GM18517 (cell line): ENCODE measurements at regions not wholly inside any gene's neighbourhood (a gene's known extent, or its start where the extent isn't known, plus 50 kb on each side); places are given as distances from the start of the nearest gene placed in this dataset.
A peak's percentile ranks its signal among the peaks of the same experiment; 100 is the strongest.
"Not testable (repeated sequence)": the region's sequence is repeated elsewhere in the genome, so short reads cannot be mapped to it uniquely, and the experiment has no call there.

Source experiments
- ATAC-seq: cut with Tn5 transposase; IDR thresholded peaks from one replicate; pipeline ENCODE4 v1.9.1; 2021; ENCODE audit warnings: mild to moderate bottlenecking, moderate library complexity; ENCODE audit not compliant: unreplicated experiment

GRCh38 chrX:15127010-15127409, 142.9 kb downstream of the ASB9 start:
- no peak for ATAC-seq

- no peak for ATAC-seq
Observed at GRCh38 chrX:15116900-15117299, 153.0 kb downstream of the ASB9 start.

- ATAC-seq = no peak
Observed at GRCh38 chrX:15114743-15115566, 154.9 kb downstream of the ASB9 start.

- no peak for ATAC-seq
Observed at GRCh38 chrX:15107367-15107988, 162.4 kb downstream of the ASB9 start.

GRCh38 chrX:15098505-15098904, 171.4 kb downstream of the ASB9 start:
- no peak for ATAC-seq

GRCh38 chrX:15087747-15088146, 182.1 kb downstream of the ASB9 start:
- ATAC-seq = no peak

GRCh38 chrX:15073313-15073712, 196.6 kb downstream of the ASB9 start:
- no peak for ATAC-seq

DNA sequence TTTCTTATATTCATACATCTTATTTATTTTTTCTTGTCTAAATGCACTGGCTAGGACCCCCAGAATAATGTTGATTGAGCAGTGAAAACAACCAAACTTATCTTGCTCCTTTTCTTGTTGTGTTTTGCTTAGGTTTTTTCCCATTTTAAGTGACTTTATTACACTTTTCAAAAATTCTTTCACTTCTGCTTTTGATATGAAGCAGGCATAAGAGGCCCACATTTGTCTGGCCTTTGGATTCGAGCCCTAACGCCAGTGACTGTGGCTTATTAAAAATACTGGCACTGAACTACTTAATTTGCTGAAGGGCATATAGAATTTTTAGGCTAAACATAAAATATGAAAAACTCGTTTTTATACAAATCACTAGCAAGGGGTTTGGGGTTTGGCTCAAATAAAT, 197.0 kb downstream of the ASB9 start:
- ATAC-seq = no peak

GRCh38 chrX:15072259-15072658, 197.6 kb downstream of the ASB9 start:
- no peak for ATAC-seq

DNA sequence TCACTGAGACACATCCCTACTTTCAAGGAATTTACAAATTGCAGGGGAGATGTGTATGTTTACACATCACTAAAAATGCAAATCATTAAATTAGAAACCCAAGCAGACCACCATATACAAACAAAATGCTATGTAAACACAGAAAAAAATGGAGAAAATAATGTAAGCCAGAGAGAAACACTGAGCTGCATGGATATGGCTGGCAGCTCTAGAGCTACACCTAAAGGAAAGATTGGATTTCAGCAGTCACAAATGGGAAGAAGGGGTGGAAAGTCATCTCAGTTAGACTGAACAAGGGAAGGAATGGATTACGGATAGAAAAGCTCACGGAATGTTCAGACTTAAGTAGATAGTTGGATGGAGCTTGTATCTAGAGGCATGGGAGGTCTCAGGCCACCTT, 186.3 kb downstream of the MOSPD2 start:
- no peak for ATAC-seq

DNA sequence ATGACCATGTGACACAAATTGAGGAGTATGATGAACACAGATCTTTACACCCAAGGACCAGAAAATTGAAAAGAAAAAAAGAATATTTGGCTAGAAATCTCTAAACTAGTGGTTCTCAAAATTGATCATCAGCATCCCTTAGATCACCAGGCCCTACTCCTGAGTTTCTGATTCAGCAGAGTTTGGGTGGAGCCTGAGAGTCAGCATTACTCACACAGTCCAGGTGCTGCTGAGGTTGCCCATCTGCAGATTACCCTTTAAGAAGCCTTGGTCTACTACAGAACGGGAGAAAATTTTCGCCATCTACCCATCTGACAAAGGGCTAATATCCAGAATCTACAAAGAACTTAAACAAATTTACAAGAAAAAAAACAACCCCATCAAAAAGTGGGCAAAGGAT, 182.8 kb downstream of the MOSPD2 start:
- ATAC-seq = no peak

DNA sequence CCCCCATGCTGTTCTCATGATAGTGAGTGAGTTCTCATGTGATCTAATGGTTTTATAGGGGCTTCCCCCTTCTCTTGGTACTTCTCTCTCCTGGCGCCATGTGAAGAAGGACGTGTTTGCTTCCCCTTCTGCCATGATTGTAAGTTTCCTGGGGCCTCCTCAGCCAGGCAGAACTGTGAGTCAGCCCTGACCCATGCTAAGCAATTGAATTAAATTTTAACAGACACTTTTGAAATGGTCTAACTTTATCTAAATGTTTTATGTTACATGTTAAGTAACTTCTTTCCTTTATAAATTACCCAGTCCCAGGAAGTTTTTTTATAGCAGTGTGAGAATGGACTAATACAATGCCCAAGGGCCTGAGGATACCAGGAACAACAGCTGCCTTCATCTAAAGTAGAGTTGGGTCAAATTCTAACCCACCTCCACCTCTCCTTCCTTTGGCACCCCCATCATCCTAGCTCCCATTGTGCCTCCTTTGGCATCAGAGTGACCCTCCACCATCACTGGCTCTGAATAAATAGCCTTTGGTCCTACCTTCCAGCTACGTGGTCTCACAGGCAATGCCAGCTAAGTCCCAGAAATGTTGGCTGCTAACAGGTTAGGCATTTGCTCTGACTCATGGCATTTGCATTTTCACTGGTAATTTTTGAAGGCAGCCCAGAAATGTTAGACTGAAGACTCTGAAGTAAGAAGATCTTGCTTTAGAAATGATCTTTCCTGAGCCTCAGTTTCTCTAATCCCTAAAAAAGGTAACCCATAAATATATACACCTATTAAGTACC, 182.1 kb downstream of the MOSPD2 start:
- ATAC-seq = no peak

DNA sequence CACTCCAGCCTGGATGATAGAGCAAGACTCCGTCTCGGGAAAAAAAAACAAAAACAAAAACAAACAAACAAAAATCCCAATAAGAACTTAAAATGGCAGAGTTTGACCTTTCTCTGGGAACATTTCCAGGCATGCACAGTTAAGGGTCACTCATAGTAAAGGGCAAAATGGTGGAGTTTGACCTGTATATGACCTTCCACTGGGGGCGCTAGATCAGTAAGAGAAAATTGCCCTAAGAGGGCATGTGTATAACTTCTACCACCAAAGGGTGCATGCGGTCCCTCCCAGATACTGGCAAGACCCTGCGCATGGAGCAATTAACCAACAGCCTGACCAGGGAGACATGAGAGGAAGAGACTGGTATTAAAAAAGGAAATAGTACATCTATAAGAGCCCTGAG, 177.2 kb downstream of the MOSPD2 start:
- no peak for ATAC-seq

GRCh38 chrX:15043538-15043937, 170.3 kb downstream of the MOSPD2 start:
- ATAC-seq = peak; percentile 91

- no peak for ATAC-seq
Observed at GRCh38 chrX:15033917-15034316, 160.7 kb downstream of the MOSPD2 start.

- no peak for ATAC-seq
Observed at GRCh38 chrX:15017491-15017890, 144.3 kb downstream of the MOSPD2 start.

GRCh38 chrX:15016051-15016450, 142.8 kb downstream of the MOSPD2 start:
- no peak for ATAC-seq

GRCh38 chrX:15014281-15014680, 141.1 kb downstream of the MOSPD2 start:
- ATAC-seq = no peak

GRCh38 chrX:15013461-15013860, 140.2 kb downstream of the MOSPD2 start:
- no peak for ATAC-seq

DNA sequence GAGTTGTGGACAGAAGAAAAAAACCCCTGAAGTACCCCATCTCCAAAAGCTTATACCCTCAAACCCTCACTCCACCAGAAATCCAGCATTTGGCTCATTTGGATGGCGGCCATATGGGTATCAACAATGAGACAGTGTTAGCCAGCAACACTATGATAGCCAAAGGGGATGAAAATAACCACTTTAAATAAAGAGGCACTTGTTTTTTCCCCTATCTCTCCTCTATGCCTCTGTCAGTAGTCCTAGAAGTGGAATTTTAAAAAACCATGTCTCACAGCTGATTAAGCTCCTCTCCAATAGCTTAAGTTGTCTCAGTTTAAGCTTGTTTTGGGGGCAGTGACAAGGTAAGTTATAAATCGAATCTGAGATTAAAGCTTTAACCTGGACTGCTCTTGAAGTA, 124.0 kb downstream of the MOSPD2 start:
- no peak for ATAC-seq

DNA sequence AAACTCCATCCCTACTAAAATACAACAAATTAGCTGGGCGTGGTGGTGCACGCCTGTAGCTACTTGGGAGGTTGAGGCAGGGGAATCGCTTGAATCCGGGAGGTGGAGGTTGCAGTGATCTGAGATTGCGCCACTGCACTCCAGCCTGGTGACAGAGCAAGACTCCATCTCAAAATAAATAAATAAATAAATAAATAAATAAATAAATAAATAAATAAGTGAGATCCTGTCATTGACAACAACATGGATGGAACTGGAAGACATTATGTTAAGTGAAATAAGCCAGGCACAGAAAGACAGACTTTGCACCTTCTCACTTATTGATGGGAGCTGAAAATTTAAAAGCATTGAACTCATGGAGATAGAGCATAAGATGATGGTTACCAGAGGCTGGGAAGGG, 111.2 kb downstream of the MOSPD2 start:
- not testable (repeated sequence) for ATAC-seq
